ENCODE measurements at regions not wholly inside any gene's neighbourhood (a gene's known extent, or its start where the extent isn't known, plus 50 kb on each side); places are given as distances from the start of the nearest gene placed in this dataset.

DNA sequence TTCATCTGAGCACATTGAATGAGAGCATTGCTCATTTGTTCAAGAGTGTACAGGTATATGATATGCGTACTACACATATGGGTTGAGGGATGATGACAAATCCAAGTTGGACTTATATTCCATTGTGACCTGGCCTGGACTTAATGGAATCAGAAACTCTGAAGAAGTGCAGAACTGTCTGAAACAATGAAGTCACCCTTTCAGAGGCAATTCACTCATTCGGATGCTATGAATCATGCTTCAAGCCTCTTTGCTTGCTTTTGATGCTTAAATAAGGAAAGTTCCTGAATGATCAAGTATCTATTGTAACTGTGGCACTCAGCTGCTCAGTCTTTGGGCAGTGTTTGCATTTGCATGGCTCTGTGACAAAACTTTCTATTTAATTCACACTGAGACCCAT, 93.4 kb downstream of the ZNF365 start:
- no peak overlapping the region for H3K23ac ChIP-seq (ENCODE audit: insufficient read length, low read depth, low read length)
- TF ChIP-seq CTCF (conservative IDR thresholded peaks at IDR 0.05), result no peak
- no peaks in the 10 kb centered on the region for H3K79me2 ChIP-seq (ENCODE audit: insufficient read depth, low read length)
- H3K4me2 ChIP-seq (ENCODE audit: insufficient read depth, insufficient read length, low read length), result no peak overlapping the region
- peaks cover 5% of the 10 kb centered on the region for H3K9me3 ChIP-seq (ENCODE audit: control insufficient read depth, low read depth, low read length)
- H3K9ac ChIP-seq (ENCODE audit: extremely low read depth, insufficient read length, low read length), result no peak overlapping the region
- no peak overlapping the region for H3T11ph ChIP-seq (ENCODE audit: low read length)
- no peak overlapping the region for H4K8ac ChIP-seq (replicated peaks; ENCODE audit: insufficient read length, low read depth, low read length)
- no peak overlapping the region for H2AK5ac ChIP-seq (ENCODE audit: insufficient read length, low read length)
- H3K4me3 Mint-ChIP-seq, result no peak overlapping the region
- no peak overlapping the region for H2AFZ ChIP-seq (ENCODE audit: low read length)
- no peak overlapping the region for H3K14ac ChIP-seq (ENCODE audit: insufficient read depth, low read length)
- no peak overlapping the region for H3K27ac Mint-ChIP-seq
- no peaks in the 10 kb centered on the region for H3K4me1 ChIP-seq (ENCODE audit: insufficient read depth, low read length)
- no peak overlapping the region for H3K27ac ChIP-seq (ENCODE audit: insufficient read length, low read depth, low read length)
- peaks cover 0 to 4% of the 10 kb centered on the region in 2 experiments; a peak in 2 of 4 replicates for H3K4me1 Mint-ChIP-seq
- no peak overlapping the region for H3K4ac ChIP-seq (ENCODE audit: low read depth, low read length)
- H3K56ac ChIP-seq (ENCODE audit: insufficient read length, low read depth, low read length), result no peak overlapping the region
- H4K5ac ChIP-seq (ENCODE audit: insufficient read length, low read depth, low read length), result no peak overlapping the region
- no peaks in the 10 kb centered on the region for H3K27me3 Mint-ChIP-seq (ENCODE audit: low read depth)
- H3K27me3 ChIP-seq (ENCODE audit: insufficient read depth, low read length), result no peaks in the 10 kb centered on the region
- H4K91ac ChIP-seq (ENCODE audit: insufficient read length, low read depth, low read length), result no peak overlapping the region
- no peak overlapping the region for H2BK20ac ChIP-seq (ENCODE audit: low read depth, low read length, poor library complexity, severe bottlenecking)
- H3K79me1 ChIP-seq (ENCODE audit: insufficient read depth, low read depth, low read length, poor library complexity, severe bottlenecking), result no peaks in the 10 kb centered on the region
- no peak for DNase-seq
- H3K9me3 Mint-ChIP-seq, result no peaks in the 10 kb centered on the region; a peak in 1 of 5 replicates
- H3K36me3 Mint-ChIP-seq (ENCODE audit: insufficient read depth in 1 of 3, low read depth in 3 of 3), result no peaks in the 10 kb centered on the region; a peak in 1 of 7 replicates
- no peak overlapping the region for H2BK12ac ChIP-seq (ENCODE audit: insufficient read length, low read depth, low read length)
- H2BK15ac ChIP-seq (ENCODE audit: low read depth, low read length), result no peak overlapping the region
- H2BK120ac ChIP-seq (ENCODE audit: low read depth, low read length, poor library complexity, severe bottlenecking), result no peak overlapping the region
- no peaks in the 10 kb centered on the region for H3K23me2 ChIP-seq (ENCODE audit: insufficient read length, low read depth, low read length, poor library complexity, severe bottlenecking)
- WGBS (ENCODE audit: extremely low coverage, insufficient read length, low lambda C conversion rate), result no CpG with 5 or more reads among the region's 2 CpGs
- H4K20me1 ChIP-seq (ENCODE audit: control insufficient read depth, insufficient read depth, insufficient read length), result no peaks in the 10 kb centered on the region
- no peak overlapping the region for H3K18ac ChIP-seq (ENCODE audit: insufficient read length, low read depth, low read length)
- H2BK5ac ChIP-seq (ENCODE audit: insufficient read length, low read length), result no peak overlapping the region

Data from H9 (cell line).